ENCODE measurements at regions not wholly inside any gene's neighbourhood (a gene's known extent, or its start where the extent isn't known, plus 50 kb on each side); places are given as distances from the start of the nearest gene placed in this dataset.

GRCh38 chr2:65668744-65669143 is 236.3 kb upstream of the SPRED2 start:
- Mint-ChIP-seq H3K27ac (no peak overlapping the region), H3K27me3 (ENCODE audit: low read depth in 3 of 3) (peaks cover 0 to 4% (median 3%) of the 10 kb centered on the region in 3 donors), H3K4me1 (peaks cover 12% of the 10 kb centered on the region), H3K9me3 (peaks cover 16 to 29% (median 23%) of the 10 kb centered on the region in 7 donors), H3K36me3 (no peaks in the 10 kb centered on the region), H3K4me3 (no peak overlapping the region)
- no peak overlapping the region for H2AFZ ChIP-seq (ENCODE audit: insufficient read depth, low read depth, low read length, poor library complexity, severe bottlenecking)
- intact Hi-C loops (cut with micrococcal nuclease), result no loop called here
- no peak for TF ChIP-seq CTCF (IDR thresholded peaks at IDR 0.05)
- no peaks in the 10 kb centered on the region for H3K27me3 ChIP-seq (ENCODE audit: control insufficient read depth in 2 of 2, insufficient read depth in 2 of 2, low read length in 2 of 2)
- DNase-seq, result no peak
- no peaks in the 10 kb centered on the region for H4K20me1 ChIP-seq (ENCODE audit: insufficient read depth, low read length)
- H3K79me2 ChIP-seq (ENCODE audit: insufficient read depth, low read length), result no peaks in the 10 kb centered on the region
- peaks cover 20 to 21% of the 10 kb centered on the region in 2 donors for H3K9me3 ChIP-seq (replicated peaks in 1 of 2; ENCODE audit: control insufficient read depth in 1 of 2, insufficient read depth in 1 of 2, low read length in 2 of 2)
- no peaks in the 10 kb centered on the region for H3K36me3 ChIP-seq (replicated peaks in 1 of 2; ENCODE audit: control insufficient read depth in 1 of 2, insufficient read depth in 2 of 2, low read length in 2 of 2)
- H3K4me3 ChIP-seq (replicated peaks in 1 of 3; ENCODE audit: low read depth in 2 of 3, low read length in 3 of 3), result no peak overlapping the region
- no peak overlapping the region for H3K27ac ChIP-seq (ENCODE audit: low read depth in 1 of 2, low read length in 2 of 2)
- H3K4me1 ChIP-seq (ENCODE audit: control insufficient read depth in 1 of 2, insufficient read depth in 2 of 2, low read length in 2 of 2), result peaks cover 0 to 5% of the 10 kb centered on the region in 2 donors
- no peak overlapping the region for H3K4me2 ChIP-seq (replicated peaks; ENCODE audit: extremely low read depth, low read length, poor library complexity, severe bottlenecking)
- no peak overlapping the region for H3K9ac ChIP-seq (ENCODE audit: insufficient read depth, low read length, poor library complexity, severe bottlenecking)

GRCh38 chr2:65666156-65666725 is 233.8 kb upstream of the SPRED2 start:
- 90% methylated on average over 2 of the region's 6 CpGs for WGBS (ENCODE audit: insufficient coverage)
- H2AFZ ChIP-seq (ENCODE audit: insufficient read depth, low read depth, low read length, poor library complexity, severe bottlenecking), result no peak overlapping the region
- no peak overlapping the region for H3K4me3 Mint-ChIP-seq
- H3K4me3 ChIP-seq (replicated peaks in 1 of 3; ENCODE audit: low read depth in 2 of 3, low read length in 3 of 3), result no peak overlapping the region
- no peaks in the 10 kb centered on the region for H4K20me1 ChIP-seq (ENCODE audit: insufficient read depth, low read length)
- no peak for TF ChIP-seq CTCF (IDR thresholded peaks at IDR 0.05)
- H3K9me3 ChIP-seq (replicated peaks in 1 of 2; ENCODE audit: control insufficient read depth in 1 of 2, insufficient read depth in 1 of 2, low read length in 2 of 2), result peaks cover 20 to 21% of the 10 kb centered on the region in 2 donors
- peaks cover 16 to 30% (median 23%) of the 10 kb centered on the region in 7 donors for H3K9me3 Mint-ChIP-seq
- no peaks in the 10 kb centered on the region for H3K27me3 ChIP-seq (ENCODE audit: control insufficient read depth in 2 of 2, insufficient read depth in 2 of 2, low read length in 2 of 2)
- H3K27ac ChIP-seq (ENCODE audit: low read depth in 1 of 2, low read length in 2 of 2), result no peak overlapping the region
- H3K4me2 ChIP-seq (replicated peaks; ENCODE audit: extremely low read depth, low read length, poor library complexity, severe bottlenecking), result no peak overlapping the region
- peak in 1 of 3 donors; percentile 11 for DNase-seq
- intact Hi-C loops (cut with micrococcal nuclease), result no loop called here
- H3K27me3 Mint-ChIP-seq (ENCODE audit: low read depth in 3 of 3), result peaks cover 0 to 5% (median 0%) of the 10 kb centered on the region in 3 donors
- peaks cover 14% of the 10 kb centered on the region for H3K4me1 Mint-ChIP-seq
- H3K27ac Mint-ChIP-seq, result peak overlapping the region in 2 of 7 donors; percentile 12 to 46
- H3K4me1 ChIP-seq (ENCODE audit: control insufficient read depth in 1 of 2, insufficient read depth in 2 of 2, low read length in 2 of 2), result peaks cover 0 to 5% of the 10 kb centered on the region in 2 donors
- H3K79me2 ChIP-seq (ENCODE audit: insufficient read depth, low read length), result no peaks in the 10 kb centered on the region
- H3K36me3 Mint-ChIP-seq, result no peaks in the 10 kb centered on the region
- H3K9ac ChIP-seq (ENCODE audit: insufficient read depth, low read length, poor library complexity, severe bottlenecking), result no peak overlapping the region
- no peaks in the 10 kb centered on the region for H3K36me3 ChIP-seq (replicated peaks in 1 of 2; ENCODE audit: control insufficient read depth in 1 of 2, insufficient read depth in 2 of 2, low read length in 2 of 2)

Data from CD14-positive monocyte (primary cell).